HG03039 (cell line): ENCODE measurements at regions not wholly inside any gene's neighbourhood (a gene's known extent, or its start where the extent isn't known, plus 50 kb on each side); places are given as distances from the start of the nearest gene placed in this dataset.

Experiments
- ATAC-seq: cut with Tn5 transposase; IDR thresholded peaks from one replicate; pipeline ENCODE4 v1.9.1; 2021; ENCODE audit warnings: mild to moderate bottlenecking, moderate library complexity; ENCODE audit not compliant: unreplicated experiment

DNA sequence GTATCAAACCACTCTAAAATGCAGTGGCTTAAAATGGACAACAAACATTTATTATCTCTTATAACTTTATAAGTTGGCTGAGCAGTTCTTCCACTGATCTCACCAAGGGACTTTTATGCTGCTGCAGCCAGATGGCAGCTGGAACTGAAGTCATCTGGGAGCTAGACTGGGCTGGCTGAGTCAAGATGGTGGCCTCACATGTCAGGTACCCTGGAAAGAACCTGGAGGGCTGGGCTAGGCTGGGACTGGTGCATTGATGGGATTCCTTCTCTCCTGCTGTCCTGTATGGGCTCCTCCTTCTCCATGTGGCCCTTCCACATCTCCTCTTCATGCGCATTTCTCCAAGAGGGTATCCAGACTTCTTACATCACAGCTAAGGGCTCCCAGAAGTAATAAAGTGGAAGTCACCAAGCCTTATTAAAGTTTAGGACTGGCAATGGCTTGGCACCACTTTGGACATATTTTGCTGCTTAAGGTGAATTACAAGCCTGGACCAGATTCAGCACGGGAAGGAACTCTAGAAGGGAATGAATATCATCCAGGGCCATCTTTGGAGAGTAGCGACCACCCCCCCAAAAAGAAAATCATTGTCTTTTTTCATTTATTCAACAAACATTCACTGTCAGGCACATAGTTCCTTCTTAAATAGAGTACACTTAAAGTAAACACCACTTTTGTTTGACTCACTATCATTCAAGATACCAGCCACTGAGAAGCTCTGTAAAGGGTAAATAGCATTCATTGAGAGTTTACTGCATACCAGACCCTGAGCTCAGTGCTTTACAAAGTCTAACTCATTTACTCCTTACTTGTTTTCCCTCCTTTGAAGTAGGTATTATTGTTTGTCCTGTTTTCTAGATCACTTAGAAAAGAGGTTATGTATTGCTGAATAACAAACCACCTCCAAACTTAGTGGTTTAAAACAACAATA, 138.0 kb downstream of the ZFP36L2 start:
- no peak for ATAC-seq

- no peak for ATAC-seq
Measured at GRCh38 chr2:43087413-43087812, 139.0 kb downstream of the ZFP36L2 start.

GRCh38 chr2:43086451-43087221, 139.8 kb downstream of the ZFP36L2 start:
- ATAC-seq: no peak

GRCh38 chr2:43085929-43086328, 140.5 kb downstream of the ZFP36L2 start:
- ATAC-seq: no peak

DNA sequence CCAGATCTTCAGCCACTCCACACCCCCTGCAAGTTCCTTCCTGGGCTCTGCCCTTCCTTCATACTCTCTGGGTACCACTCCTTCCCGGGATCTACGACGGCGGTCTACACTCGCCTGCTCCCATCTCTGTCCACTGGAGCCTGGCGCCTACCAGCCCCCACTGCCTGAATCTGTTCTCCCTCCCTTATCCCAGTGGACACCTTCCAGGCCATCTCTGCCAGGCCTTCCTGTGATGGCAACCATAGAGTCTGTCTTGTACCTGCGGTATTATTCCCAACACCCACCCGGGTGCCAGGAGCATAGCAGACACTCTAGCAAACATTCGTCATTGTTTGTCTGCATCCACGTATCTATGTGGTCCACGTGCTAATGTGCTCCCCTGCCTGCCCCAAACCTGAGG, 140.9 kb downstream of the ZFP36L2 start:
- ATAC-seq: no peak

- no peak for ATAC-seq
Measured at GRCh38 chr2:43084699-43085091, 141.7 kb downstream of the ZFP36L2 start.

GRCh38 chr2:43083710-43084698, 142.4 kb downstream of the ZFP36L2 start:
- no peak for ATAC-seq

DNA sequence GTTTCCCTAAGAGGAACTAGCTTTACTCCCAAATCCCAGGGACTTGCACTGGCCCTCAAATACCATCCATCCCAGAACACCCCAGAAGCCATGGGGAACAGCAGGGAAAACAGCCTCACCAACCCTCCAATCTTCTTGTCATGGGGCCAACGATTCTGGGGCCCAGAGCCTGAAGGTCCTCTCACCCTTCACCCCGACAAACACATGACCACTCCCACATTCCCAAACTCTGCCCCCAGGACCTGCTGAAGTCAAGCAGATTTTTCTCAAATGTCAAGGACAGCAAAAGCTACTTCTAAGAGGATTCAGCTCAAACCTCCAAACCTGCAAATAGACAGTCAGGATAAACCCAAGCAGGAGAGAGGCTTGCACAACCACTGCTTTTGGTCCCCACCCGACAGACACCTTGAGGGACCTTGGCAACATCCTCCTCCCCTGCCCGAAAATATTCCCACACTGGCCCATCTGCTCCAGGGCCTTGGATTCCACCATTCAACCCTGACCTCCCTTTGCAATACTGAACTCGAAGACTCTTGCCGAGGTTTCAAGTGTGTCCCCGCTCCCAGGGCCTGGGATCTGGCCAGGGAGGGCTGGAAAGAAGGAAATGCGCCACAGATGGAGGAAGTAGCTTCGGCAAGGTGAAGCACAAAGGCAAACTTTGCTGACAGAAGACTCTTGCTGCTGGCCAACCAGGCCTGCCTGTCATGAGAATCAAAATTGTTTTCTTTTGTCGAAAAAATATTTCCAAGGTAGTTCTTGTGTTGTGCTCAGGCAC, 143.3 kb downstream of the ZFP36L2 start:
- no peak for ATAC-seq

DNA sequence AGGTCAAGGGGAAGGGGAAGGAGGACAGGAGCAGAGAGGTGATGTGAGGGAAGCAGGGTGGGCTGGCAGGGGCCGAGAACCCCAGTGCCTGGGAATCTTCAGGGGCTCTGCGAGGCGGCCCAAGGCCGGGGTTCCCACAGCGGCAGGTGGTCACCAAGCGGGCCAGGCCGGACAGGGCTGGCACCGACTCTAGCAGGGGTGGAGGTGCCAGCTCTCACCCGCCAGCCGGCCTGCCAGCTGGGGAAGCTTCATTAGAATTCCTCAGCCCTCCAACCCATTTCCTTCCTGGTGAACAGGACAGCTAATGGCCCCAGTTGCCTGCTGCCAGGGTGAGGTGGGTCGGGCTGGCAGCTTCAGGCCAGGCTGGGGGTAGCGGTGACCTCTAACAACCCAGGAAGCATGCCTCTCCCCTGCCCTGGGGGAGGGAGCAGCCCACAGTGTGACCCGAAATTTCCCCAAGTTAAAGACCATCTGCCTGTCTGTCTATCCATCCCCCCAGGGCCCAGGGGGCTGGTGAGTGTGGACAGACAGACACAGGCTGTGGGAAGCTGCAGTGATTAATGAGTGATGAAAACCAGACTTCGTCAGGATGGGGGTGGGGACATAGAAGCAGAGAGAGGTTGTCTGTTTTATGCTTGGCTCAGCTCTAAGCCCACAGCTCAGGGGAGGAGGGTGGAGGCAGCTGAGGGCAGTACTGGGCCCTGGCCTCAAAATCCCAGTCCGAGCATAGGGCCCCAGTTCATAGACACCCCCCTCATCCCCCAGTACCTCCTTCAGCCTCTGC, 144.1 kb downstream of the ZFP36L2 start:
- ATAC-seq: no peak

GRCh38 chr2:43081131-43081765, 145.2 kb downstream of the ZFP36L2 start:
- ATAC-seq: no peak

GRCh38 chr2:43080571-43081021, 145.8 kb downstream of the ZFP36L2 start:
- ATAC-seq: no peak

- ATAC-seq: no peak
Measured at GRCh38 chr2:43078781-43079755, 147.3 kb downstream of the ZFP36L2 start.

GRCh38 chr2:43078301-43078700, 148.1 kb downstream of the ZFP36L2 start:
- no peak for ATAC-seq

DNA sequence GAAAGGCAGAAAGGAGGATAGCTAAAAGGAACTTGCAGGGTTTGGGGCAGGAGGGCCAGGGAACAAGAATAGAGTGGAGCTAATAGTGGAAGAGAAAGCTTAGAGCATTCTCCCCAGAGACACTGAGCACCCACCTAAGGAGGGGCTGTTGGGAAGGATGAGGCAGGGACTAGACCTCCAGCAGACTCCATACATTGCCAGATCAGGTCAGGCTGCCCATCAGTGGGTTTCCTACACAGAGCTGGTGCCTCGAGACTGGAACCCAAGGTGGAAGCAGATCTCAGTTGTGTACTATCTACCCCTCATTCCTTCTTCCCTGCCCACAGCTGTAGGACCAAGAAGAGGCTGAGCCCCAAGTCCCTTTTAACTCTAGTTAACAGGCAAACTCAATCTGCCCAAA, 148.5 kb downstream of the ZFP36L2 start:
- ATAC-seq: no peak

GRCh38 chr2:43076676-43077075, 149.7 kb downstream of the ZFP36L2 start:
- ATAC-seq: no peak

DNA sequence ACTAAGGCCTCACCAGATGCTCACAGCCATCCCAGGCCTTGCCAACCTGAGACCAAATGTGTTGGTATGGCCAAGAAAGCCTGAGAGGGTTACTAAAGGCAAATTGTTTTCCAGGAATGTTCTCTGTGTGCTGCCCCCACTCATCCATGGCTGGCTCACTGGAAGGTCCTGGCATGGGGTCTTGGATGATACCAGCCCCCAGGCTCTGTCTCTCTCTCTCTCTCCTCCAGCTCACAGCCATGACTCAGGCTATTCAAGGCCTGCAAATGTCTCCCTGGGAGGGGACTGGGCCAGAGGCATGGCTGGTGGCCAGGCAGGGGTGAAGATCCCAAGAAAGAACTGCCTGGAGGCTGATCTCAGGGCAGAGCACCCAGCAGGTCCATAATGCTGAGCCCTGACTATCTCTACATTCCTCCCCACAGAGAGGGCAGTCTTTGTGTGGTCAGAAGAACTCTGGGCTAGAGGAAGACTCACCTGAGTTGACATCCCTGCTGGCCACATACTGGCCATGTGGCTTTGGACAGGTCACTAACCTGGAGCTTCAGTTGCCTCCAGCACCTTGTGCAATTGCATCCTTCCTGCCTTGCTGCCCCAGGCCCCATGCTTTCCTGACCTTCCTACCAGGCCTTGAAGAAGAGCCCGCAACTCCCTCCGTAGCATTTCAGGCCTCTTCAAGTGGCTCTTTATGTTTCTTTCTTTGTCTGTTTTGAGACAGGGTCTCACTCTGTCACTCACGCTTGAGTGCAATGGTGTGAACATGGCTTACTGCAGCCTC, 150.4 kb downstream of the ZFP36L2 start:
- ATAC-seq: no peak
